ENCODE measurements at regions not wholly inside any gene's neighbourhood (a gene's known extent, or its start where the extent isn't known, plus 50 kb on each side); places are given as distances from the start of the nearest gene placed in this dataset.

DNA sequence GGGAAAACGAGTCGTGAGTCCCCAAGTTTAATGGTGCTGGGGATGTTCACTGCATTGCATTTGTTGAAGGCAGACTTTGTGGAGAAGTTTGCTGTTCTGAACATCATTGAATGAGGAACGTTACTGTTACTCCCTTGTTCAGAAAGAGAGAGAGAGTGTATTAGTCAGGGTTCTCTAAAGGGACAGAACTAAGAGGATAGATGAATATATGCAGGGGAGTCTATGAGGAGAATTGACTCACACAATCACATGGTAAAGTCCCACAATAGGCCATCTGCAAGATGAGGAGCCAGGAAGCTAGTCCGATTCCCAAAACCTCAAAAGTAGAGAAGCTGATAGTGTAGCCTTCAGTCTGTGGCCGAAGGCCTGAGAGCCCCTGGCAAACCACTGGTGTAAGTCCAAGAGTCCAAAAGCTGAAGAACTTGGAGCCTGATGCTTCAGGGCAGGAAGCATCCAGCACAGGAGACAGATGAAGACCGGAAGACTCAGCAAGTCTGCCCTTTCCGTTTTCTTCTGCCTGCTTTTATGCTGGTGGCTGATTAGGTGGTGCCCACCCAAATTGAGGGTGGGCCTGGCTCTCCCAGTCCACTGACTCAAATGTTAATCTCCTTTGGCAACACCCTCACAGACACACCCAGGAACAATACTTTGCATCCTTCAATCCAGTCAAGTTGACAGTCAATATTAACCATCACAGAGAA is 223.5 kb upstream of the PCSK2 start:
- Mint-ChIP-seq H3K27ac (no peak overlapping the region), H3K9me3 (peaks cover 5% of the 10 kb centered on the region), H3K4me1 (ENCODE audit: low read depth) (no peaks in the 10 kb centered on the region), H3K27me3 (ENCODE audit: low read depth) (no peaks in the 10 kb centered on the region), H3K36me3 (ENCODE audit: low read depth) (no peaks in the 10 kb centered on the region), H3K4me3 (no peak overlapping the region)
- no peak for DNase-seq
- intact Hi-C loops (cut with micrococcal nuclease) = no loop called here
- CTCF ChIA-PET = no interaction called here

DNA sequence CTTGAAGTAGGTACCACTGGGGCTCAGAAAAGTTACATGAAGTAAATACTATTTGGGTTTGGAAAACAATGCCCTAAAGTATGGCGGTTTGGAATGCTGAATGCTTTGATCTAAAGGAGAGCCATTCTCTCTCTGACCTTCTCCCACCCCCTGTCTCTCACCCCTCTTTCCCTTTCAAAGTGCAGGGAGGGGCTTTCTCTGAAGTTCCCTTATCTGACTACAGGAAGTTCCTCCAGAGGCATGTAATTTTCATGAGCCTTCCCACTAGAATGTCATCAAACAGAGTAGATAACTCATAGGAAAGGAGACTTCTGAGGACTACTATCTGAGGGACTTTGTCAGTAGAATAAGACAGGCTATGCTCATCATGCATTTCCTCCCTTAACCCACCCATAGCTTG is 216.7 kb upstream of the PCSK2 start:
- no peaks in the 10 kb centered on the region for H3K36me3 Mint-ChIP-seq (ENCODE audit: low read depth)
- CTCF ChIA-PET = no interaction called here
- H3K27ac Mint-ChIP-seq = no peak overlapping the region
- H3K27me3 Mint-ChIP-seq (ENCODE audit: low read depth) = no peaks in the 10 kb centered on the region
- intact Hi-C loops (cut with micrococcal nuclease) = no loop called here
- no peak for DNase-seq
- H3K4me1 Mint-ChIP-seq (ENCODE audit: low read depth) = no peaks in the 10 kb centered on the region
- H3K4me3 Mint-ChIP-seq = no peak overlapping the region
- no peaks in the 10 kb centered on the region for H3K9me3 Mint-ChIP-seq

DNA sequence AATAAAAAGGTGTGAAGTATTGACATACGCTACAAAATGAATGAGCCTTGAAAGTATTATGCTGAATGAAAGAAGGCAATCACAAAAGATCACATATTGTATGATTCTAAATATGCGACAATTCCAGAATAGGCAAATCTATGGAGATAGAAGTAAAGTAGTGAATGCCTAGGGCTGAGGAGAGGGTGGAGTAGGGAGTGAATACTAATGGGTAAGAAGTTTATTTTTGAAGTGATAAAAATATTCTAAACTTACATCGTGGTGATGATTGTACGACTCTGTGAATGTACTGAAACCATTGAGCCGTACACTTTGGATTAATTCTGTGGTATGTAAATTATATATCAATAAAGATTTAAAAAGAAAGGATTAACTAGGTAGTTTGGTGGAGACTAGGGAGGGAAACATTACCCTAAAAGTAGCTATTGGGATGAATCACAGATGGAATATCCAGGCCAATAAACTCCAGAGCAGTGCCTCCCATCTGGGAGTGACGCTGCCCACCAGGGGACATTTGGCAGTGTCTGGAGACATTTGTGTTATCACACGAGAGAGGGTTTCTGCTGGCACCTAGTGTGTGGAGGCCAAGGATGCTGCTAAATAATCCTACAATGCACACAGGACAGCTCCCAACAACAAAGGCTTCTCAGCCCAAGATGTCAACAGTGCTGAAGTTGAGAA is 214.2 kb upstream of the PCSK2 start:
- Mint-ChIP-seq H3K9me3 (no peaks in the 10 kb centered on the region), H3K27ac (no peak overlapping the region), H3K4me1 (ENCODE audit: low read depth) (no peaks in the 10 kb centered on the region), H3K27me3 (ENCODE audit: low read depth) (no peaks in the 10 kb centered on the region), H3K36me3 (ENCODE audit: low read depth) (no peaks in the 10 kb centered on the region), H3K4me3 (no peak overlapping the region)
- no peak for DNase-seq
- CTCF ChIA-PET = interaction anchor here (0.9 kb wide), 1 partner anchor 191 kb away, joined by 3 read pairs; no protein-coding TSS in a partner anchor
- intact Hi-C loops (cut with micrococcal nuclease) = no loop called here

DNA sequence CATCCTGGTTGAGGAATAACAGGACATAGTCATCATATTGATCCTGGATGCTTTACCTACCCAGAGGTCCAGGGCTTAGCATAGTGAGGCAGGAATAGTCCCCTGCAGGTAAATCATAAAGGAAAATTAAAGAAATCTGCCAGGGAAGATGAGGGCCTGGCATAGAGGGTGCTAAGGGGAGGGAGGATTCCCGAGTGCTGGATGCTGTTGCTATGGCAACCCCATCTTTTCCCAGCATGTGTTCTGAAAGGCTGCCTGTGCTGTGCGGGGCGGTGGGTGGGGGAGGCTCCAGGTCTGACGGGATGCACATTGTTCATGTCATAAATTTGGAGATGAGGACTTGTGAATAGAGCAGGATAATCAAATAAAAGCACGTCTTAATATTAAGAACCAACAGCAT is 212.6 kb upstream of the PCSK2 start:
- Mint-ChIP-seq H3K4me1 (ENCODE audit: low read depth) (no peaks in the 10 kb centered on the region), H3K27me3 (ENCODE audit: low read depth) (no peaks in the 10 kb centered on the region), H3K36me3 (ENCODE audit: low read depth) (no peaks in the 10 kb centered on the region), H3K4me3 (no peak overlapping the region), H3K27ac (no peak overlapping the region), H3K9me3 (no peaks in the 10 kb centered on the region)
- intact Hi-C loops (cut with micrococcal nuclease) = no loop called here
- CTCF ChIA-PET = no interaction called here
- no peak for DNase-seq

DNA sequence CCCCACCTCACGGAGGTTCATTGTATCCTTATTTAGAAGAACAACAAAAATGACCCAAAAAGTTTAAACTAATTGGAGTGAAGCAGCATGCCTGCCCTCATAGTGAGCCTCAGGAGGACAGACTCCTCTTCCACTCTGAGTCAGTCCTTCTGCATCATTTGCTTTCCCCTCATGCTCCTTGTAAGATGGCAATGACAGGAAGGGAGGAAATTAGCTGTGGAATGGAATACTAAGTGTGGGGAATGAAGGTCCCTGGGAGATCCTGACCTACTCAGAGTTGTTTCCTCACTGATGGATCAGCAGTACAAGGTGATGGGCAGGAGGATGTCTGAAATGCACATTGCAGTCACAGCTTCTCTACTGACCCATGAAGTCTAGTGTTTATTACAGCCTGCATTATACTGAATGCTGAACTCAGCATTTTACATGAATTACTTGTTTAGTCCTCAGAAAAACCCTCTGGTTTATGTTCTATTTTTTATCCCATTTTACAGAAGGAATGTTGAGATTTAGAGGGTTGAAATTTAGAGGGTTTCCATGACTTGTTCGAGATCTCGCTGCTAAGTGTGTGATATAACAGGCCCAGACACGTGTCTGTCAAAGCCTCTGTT is 212.0 kb upstream of the PCSK2 start:
- no peaks in the 10 kb centered on the region for H3K9me3 Mint-ChIP-seq
- no peak overlapping the region for H3K4me3 Mint-ChIP-seq
- CTCF ChIA-PET = no interaction called here
- H3K27me3 Mint-ChIP-seq (ENCODE audit: low read depth) = no peaks in the 10 kb centered on the region
- no peaks in the 10 kb centered on the region for H3K36me3 Mint-ChIP-seq (ENCODE audit: low read depth)
- no peak overlapping the region for H3K27ac Mint-ChIP-seq
- no peak for DNase-seq
- no peaks in the 10 kb centered on the region for H3K4me1 Mint-ChIP-seq (ENCODE audit: low read depth)
- intact Hi-C loops (cut with micrococcal nuclease) = no loop called here

DNA sequence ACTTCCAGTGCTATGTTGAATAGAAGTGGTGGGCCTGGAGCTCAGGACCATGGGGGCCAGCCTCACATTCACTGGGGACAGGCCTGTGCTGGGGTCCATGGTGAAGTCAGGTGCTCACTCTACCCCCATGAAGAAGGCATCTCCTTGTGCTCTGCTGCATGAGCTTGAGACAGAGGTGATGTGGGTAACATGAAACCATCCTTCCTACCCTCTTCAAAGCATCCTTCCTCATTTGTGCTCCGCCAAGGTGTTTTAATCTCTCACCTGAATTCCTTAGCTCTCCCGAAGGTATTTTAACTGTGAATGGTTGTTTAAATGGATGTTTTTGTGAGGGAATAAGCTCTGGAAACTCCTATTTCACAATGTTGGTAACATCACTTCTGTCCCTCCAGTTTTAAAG is 209.6 kb upstream of the PCSK2 start:
- no peaks in the 10 kb centered on the region for H3K4me1 Mint-ChIP-seq (ENCODE audit: low read depth)
- H3K36me3 Mint-ChIP-seq (ENCODE audit: low read depth) = no peaks in the 10 kb centered on the region
- CTCF ChIA-PET = no interaction called here
- no peaks in the 10 kb centered on the region for H3K9me3 Mint-ChIP-seq
- intact Hi-C loops (cut with micrococcal nuclease) = no loop called here
- DNase-seq = no peak
- H3K27ac Mint-ChIP-seq = no peak overlapping the region
- no peak overlapping the region for H3K4me3 Mint-ChIP-seq
- no peaks in the 10 kb centered on the region for H3K27me3 Mint-ChIP-seq (ENCODE audit: low read depth)

DNA sequence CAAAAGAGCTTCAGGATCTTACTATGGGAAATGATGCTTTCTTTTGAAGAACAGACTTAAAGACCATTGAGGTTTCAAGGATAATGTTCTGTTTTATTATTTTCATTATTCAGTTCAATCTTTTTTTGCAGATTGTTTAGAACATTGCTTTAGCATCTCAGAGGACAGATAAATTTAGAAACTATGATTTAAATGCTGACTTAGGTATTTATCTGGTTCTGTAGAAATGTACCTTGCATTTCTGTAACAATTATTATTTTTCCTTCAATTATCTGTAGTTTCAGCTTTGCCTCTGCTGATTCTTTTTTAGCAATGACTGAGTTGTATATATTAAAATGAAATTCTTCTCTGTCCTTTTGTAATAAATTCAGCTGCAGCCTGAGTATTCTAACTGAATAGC is 205.4 kb upstream of the PCSK2 start:
- CTCF ChIA-PET = no interaction called here
- no peaks in the 10 kb centered on the region for H3K27me3 Mint-ChIP-seq (ENCODE audit: low read depth)

DNA sequence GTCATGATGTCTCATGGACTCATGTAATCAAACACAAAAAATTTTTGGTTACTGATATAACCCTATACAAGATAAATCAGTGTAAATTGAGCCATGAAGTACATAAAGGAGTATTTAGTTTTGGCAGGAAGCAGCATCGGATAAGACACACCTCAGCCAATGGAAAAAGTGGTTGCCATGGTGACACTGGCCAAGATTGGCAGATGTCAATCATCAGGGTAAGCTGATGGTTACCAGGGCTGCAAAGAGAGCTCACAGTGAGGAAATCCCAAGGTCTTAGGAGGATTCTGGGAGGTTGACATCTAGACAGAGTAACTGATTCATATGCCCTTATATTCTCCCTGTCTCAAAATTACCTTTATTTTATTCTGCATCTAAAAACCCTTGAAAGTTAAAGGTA is 203.8 kb upstream of the PCSK2 start:
- H3K4me3 Mint-ChIP-seq = no peak overlapping the region
- CTCF ChIA-PET = no interaction called here
- intact Hi-C loops (cut with micrococcal nuclease) = no loop called here
- H3K4me1 Mint-ChIP-seq (ENCODE audit: low read depth) = no peaks in the 10 kb centered on the region
- H3K36me3 Mint-ChIP-seq (ENCODE audit: low read depth) = no peaks in the 10 kb centered on the region
- no peaks in the 10 kb centered on the region for H3K27me3 Mint-ChIP-seq (ENCODE audit: low read depth)
- no peak for DNase-seq
- peaks cover 13% of the 10 kb centered on the region for H3K9me3 Mint-ChIP-seq
- no peak overlapping the region for H3K27ac Mint-ChIP-seq

More for the DNA sequence above, 205.4 kb upstream of the PCSK2 start:
- H3K4me3 Mint-ChIP-seq = no peak overlapping the region
- no peaks in the 10 kb centered on the region for H3K4me1 Mint-ChIP-seq (ENCODE audit: low read depth)
- no peaks in the 10 kb centered on the region for H3K36me3 Mint-ChIP-seq (ENCODE audit: low read depth)
- peaks cover 4% of the 10 kb centered on the region for H3K9me3 Mint-ChIP-seq
- no peak overlapping the region for H3K27ac Mint-ChIP-seq
- intact Hi-C loops (cut with micrococcal nuclease) = no loop called here
- DNase-seq = no peak

DNA sequence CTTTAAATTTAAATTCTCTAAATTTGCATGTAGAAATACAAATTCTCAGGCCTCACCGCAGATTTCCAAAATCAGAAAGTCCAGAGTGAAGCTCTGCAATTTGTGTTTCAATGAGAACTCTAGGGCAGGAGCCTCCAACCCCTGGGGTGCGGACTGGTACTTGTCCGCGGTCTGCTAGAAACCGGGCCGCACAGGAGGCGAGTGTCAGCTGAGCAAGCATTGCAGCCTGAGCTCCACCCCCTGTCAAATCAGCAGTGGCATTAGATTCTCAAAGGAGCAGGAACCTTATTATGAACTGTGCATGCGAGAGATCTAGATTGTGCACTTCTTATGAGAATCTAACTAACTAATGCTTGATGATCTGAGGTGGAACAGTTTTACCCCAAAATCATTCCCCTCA is 203.0 kb upstream of the PCSK2 start:
- no peaks in the 10 kb centered on the region for H3K36me3 Mint-ChIP-seq (ENCODE audit: low read depth)
- intact Hi-C loops (cut with micrococcal nuclease) = no loop called here
- H3K4me1 Mint-ChIP-seq (ENCODE audit: low read depth) = no peaks in the 10 kb centered on the region
- peaks cover 17% of the 10 kb centered on the region for H3K9me3 Mint-ChIP-seq
- CTCF ChIA-PET = no interaction called here
- H3K27ac Mint-ChIP-seq = no peak overlapping the region
- no peaks in the 10 kb centered on the region for H3K27me3 Mint-ChIP-seq (ENCODE audit: low read depth)
- DNase-seq = no peak
- no peak overlapping the region for H3K4me3 Mint-ChIP-seq

DNA sequence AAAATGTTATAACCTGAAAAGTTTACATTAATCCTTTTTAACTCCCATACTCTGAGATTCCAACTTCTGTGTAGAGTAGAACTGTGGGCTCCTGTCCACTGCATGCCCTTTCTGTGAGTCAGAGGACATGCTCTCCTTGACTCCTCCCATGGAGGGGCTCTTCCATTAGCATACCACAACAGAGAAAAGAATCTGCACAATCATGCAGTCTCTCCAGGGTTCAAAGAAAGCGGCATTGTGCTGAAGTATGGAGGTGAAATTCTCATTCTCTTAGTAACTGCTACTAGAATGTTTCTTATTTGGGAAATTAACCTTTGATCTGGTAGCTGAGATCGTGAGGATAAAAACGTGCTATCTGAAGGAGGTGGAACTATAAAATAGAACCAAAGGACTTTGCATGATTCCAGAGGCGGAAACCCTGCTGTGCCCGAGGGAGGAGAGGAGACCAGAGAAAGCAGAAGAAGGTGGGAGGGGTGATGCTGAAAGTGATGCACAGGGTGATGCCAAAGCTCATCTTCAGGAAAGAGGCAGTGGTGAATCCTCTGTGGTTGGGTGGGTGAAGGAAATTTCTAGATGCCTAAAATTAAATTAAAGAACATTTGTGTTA is 202.2 kb upstream of the PCSK2 start:
- DNase-seq = no peak
- CTCF ChIA-PET = no interaction called here
- Mint-ChIP-seq H3K27me3 (ENCODE audit: low read depth) (no peaks in the 10 kb centered on the region), H3K9me3 (peaks cover 17% of the 10 kb centered on the region), H3K36me3 (ENCODE audit: low read depth) (no peaks in the 10 kb centered on the region), H3K4me1 (ENCODE audit: low read depth) (no peaks in the 10 kb centered on the region), H3K27ac (no peak overlapping the region), H3K4me3 (no peak overlapping the region)
- intact Hi-C loops (cut with micrococcal nuclease) = no loop called here

DNA sequence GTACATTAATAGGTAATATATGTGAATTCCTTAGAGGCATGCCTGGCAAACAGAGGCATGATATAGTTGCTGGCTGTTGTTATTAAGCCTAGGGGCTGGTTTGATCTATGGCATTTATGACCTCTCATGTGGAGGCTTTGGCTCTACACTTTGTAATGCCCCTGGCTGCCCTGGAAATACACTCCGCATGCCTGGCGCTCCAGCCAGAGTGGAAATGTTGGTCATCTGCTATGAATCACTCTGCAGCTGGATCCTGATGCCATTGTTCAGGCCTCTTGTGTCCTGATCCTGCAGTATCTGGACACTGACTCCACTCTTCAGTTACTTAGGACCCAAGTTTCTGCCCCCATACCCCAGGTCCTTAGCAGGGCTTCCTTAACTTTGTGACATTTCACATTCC is 200.5 kb upstream of the PCSK2 start:
- no peak for DNase-seq
- peaks cover 19% of the 10 kb centered on the region for H3K9me3 Mint-ChIP-seq
- H3K27me3 Mint-ChIP-seq (ENCODE audit: low read depth) = no peaks in the 10 kb centered on the region
- H3K4me3 Mint-ChIP-seq = no peak overlapping the region
- H3K27ac Mint-ChIP-seq = no peak overlapping the region
- no peaks in the 10 kb centered on the region for H3K36me3 Mint-ChIP-seq (ENCODE audit: low read depth)
- CTCF ChIA-PET = no interaction called here
- intact Hi-C loops (cut with micrococcal nuclease) = no loop called here
- no peaks in the 10 kb centered on the region for H3K4me1 Mint-ChIP-seq (ENCODE audit: low read depth)

DNA sequence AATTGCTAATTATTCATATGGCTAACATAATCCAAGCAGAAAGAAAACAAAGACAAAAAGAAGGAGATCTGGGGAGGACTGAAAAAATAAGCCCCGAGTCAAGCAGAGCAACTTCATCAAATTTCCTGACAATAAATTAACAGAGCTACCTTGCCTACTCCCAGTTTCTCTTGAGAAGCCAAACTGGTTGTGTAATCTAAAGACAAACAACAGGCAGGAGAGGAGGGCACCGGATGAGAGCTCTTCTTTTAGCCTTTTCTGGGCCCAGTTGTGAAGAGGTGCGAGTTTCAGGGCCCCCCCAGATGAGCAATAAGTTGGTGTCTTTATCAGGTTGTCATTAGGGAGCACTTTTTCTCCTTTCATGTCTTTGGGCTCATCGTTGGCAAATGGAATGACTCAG is 197.1 kb upstream of the PCSK2 start:
- H3K4me1 Mint-ChIP-seq (ENCODE audit: low read depth) = no peaks in the 10 kb centered on the region
- intact Hi-C loops (cut with micrococcal nuclease) = no loop called here
- H3K27ac Mint-ChIP-seq = no peak overlapping the region
- no peaks in the 10 kb centered on the region for H3K36me3 Mint-ChIP-seq (ENCODE audit: low read depth)
- no peaks in the 10 kb centered on the region for H3K27me3 Mint-ChIP-seq (ENCODE audit: low read depth)
- H3K9me3 Mint-ChIP-seq = peaks cover 19% of the 10 kb centered on the region
- H3K4me3 Mint-ChIP-seq = no peak overlapping the region
- CTCF ChIA-PET = no interaction called here
- no peak for DNase-seq

DNA sequence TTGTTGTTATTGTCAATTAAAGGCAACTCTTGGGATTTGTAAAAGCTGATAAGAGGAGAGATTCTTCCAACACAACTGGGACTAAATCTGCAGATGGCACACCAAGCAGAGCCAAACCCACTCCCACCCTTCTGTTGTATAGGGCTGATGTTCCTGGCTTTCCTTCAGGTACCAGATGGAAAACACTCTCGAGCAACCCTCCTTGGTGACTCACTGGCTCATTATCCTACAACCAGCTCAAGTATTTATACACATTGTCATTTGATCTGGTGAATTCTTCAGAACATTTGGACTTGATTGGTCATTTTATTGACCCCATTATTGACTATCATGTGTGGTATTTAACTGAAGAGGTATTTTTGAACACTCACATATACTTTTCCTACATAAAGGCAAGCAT is 190.3 kb upstream of the PCSK2 start:
- intact Hi-C loops (cut with micrococcal nuclease) = no loop called here
- no peak overlapping the region for H3K4me3 Mint-ChIP-seq
- H3K27ac Mint-ChIP-seq = no peak overlapping the region
- DNase-seq = no peak
- H3K36me3 Mint-ChIP-seq (ENCODE audit: low read depth) = no peaks in the 10 kb centered on the region
- CTCF ChIA-PET = no interaction called here
- H3K9me3 Mint-ChIP-seq = no peaks in the 10 kb centered on the region
- no peaks in the 10 kb centered on the region for H3K4me1 Mint-ChIP-seq (ENCODE audit: low read depth)
- H3K27me3 Mint-ChIP-seq (ENCODE audit: low read depth) = no peaks in the 10 kb centered on the region
